ENCODE measurements at regions not wholly inside any gene's neighbourhood (a gene's known extent, or its start where the extent isn't known, plus 50 kb on each side); places are given as distances from the start of the nearest gene placed in this dataset.

DNA sequence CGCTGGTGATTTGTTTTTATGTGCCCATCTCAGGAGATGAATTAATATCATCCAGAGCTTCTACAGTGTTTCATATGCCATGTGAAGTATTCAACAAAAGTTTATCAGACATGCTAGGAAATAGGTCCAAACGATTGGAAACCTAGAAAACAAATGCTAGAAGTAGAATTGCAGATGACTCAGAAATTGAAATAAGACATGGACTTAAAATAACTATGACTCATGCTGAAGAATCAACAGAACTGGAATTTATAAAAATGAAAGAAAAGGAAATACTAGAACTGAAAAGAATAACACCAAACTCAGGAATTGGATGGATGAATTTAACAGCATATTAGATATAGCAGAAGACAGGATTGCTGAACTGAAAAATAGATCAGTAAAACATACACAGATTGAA lies 172.7 kb upstream of the GIMD1 start:
- H3K27ac ChIP-seq (ENCODE audit: low read depth, low read length, poor library complexity, severe bottlenecking) = no peak overlapping the region
- H3K4me1 ChIP-seq (ENCODE audit: insufficient read depth, low read length, poor library complexity, severe bottlenecking) = no peaks in the 10 kb centered on the region
- TF ChIP-seq CTCF (conservative IDR thresholded peaks at IDR 0.05; ENCODE audit: low read depth, low read length) (no peak), EZH2 (IDR thresholded peaks at IDR 0.05; ENCODE audit: borderline replicate concordance, low read depth, low read length, poor library complexity, severe bottlenecking) (no peak)
- CTCF ChIA-PET = no interaction called here
- no peaks in the 10 kb centered on the region for H3K36me3 ChIP-seq (ENCODE audit: insufficient read depth, low read length, poor library complexity, severe bottlenecking)
- H3K27me3 ChIP-seq (replicated peaks; ENCODE audit: insufficient read depth, low read depth, low read length, poor library complexity) = no peaks in the 10 kb centered on the region
- POLR2A ChIA-PET (ENCODE audit: low non-redundant PET) = no interaction called here
- no peak overlapping the region for H3K4me3 ChIP-seq (ENCODE audit: low read depth, low read length, poor library complexity, severe bottlenecking)
- intact Hi-C loops (cut with micrococcal nuclease; ENCODE audit: unreplicated experiment) = no loop called here
- H3K9me3 ChIP-seq (ENCODE audit: low read depth, low read length, poor library complexity, severe bottlenecking) = no peaks in the 10 kb centered on the region
- no TSS peak for BruUV-seq (replicated peaks)
- DNase-seq (ENCODE audit: low spot score) = no peak

DNA sequence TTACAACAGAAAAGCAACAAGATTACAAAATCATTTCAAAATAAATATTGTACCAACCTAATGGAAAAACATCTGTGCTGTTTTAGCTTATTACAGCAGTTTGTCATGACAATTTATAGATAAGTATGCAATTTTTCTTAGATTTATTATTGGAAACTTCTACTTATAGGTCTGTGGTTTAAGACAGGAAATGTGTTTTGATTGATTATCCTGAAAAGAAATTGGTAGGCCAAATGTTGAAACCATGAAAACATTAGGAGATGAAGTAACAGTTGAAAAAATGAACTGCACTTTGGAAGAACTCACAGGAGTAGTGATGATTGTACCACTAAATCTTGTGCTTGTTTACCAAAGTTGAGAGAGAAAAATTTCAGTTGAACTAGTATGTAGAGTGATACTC lies 162.2 kb upstream of the GIMD1 start:
- peaks cover 5% of the 10 kb centered on the region for H3K4me1 ChIP-seq (ENCODE audit: insufficient read depth, low read length, poor library complexity, severe bottlenecking)
- POLR2A ChIA-PET (ENCODE audit: low non-redundant PET) = no interaction called here
- no peak overlapping the region for H3K4me3 ChIP-seq (ENCODE audit: low read depth, low read length, poor library complexity, severe bottlenecking)
- H3K27me3 ChIP-seq (replicated peaks; ENCODE audit: insufficient read depth, low read depth, low read length, poor library complexity) = no peaks in the 10 kb centered on the region
- no peaks in the 10 kb centered on the region for H3K9me3 ChIP-seq (ENCODE audit: low read depth, low read length, poor library complexity, severe bottlenecking)
- intact Hi-C loops (cut with micrococcal nuclease; ENCODE audit: unreplicated experiment) = no loop called here
- H3K27ac ChIP-seq (ENCODE audit: low read depth, low read length, poor library complexity, severe bottlenecking) = no peak overlapping the region
- H3K36me3 ChIP-seq (ENCODE audit: insufficient read depth, low read length, poor library complexity, severe bottlenecking) = no peaks in the 10 kb centered on the region
- CTCF ChIA-PET = no interaction called here
- no TSS peak for BruUV-seq (replicated peaks)
- no peak for TF ChIP-seq EZH2 (IDR thresholded peaks at IDR 0.05; ENCODE audit: borderline replicate concordance, low read depth, low read length, poor library complexity, severe bottlenecking)
- TF ChIP-seq CTCF (conservative IDR thresholded peaks at IDR 0.05; ENCODE audit: low read depth, low read length) = no peak
- DNase-seq (ENCODE audit: low spot score) = no peak

- Histone ChIP-seq H3K9me3 (ENCODE audit: low read depth, low read length, poor library complexity, severe bottlenecking) (no peaks in the 10 kb centered on the region), H3K27ac (ENCODE audit: low read depth, low read length, poor library complexity, severe bottlenecking) (no peak overlapping the region), H3K4me1 (ENCODE audit: insufficient read depth, low read length, poor library complexity, severe bottlenecking) (peaks cover 5% of the 10 kb centered on the region), H3K4me3 (ENCODE audit: low read depth, low read length, poor library complexity, severe bottlenecking) (no peak overlapping the region), H3K36me3 (ENCODE audit: insufficient read depth, low read length, poor library complexity, severe bottlenecking) (no peaks in the 10 kb centered on the region), H3K27me3 (replicated peaks; ENCODE audit: insufficient read depth, low read depth, low read length, poor library complexity) (no peaks in the 10 kb centered on the region)
- intact Hi-C loops (cut with micrococcal nuclease; ENCODE audit: unreplicated experiment) = no loop called here
- POLR2A ChIA-PET (ENCODE audit: low non-redundant PET) = no interaction called here
- no peak for DNase-seq (ENCODE audit: low spot score)
- TF ChIP-seq EZH2 (IDR thresholded peaks at IDR 0.05; ENCODE audit: borderline replicate concordance, low read depth, low read length, poor library complexity, severe bottlenecking) = no peak
- no peak for TF ChIP-seq CTCF (conservative IDR thresholded peaks at IDR 0.05; ENCODE audit: low read depth, low read length)
- BruUV-seq (replicated peaks) = no TSS peak
- CTCF ChIA-PET = no interaction called here
These were observed 161.4 kb upstream of the GIMD1 start for GRCh38 chr4:106530024-106530361.
